ENCODE measurements at regions not wholly inside any gene's neighbourhood (a gene's known extent, or its start where the extent isn't known, plus 50 kb on each side); places are given as distances from the start of the nearest gene placed in this dataset.

GRCh38 chr17:6276711-6277110, 158.2 kb downstream of the AIPL1 start (continued):
- TF ChIP-seq, protein P1, sequence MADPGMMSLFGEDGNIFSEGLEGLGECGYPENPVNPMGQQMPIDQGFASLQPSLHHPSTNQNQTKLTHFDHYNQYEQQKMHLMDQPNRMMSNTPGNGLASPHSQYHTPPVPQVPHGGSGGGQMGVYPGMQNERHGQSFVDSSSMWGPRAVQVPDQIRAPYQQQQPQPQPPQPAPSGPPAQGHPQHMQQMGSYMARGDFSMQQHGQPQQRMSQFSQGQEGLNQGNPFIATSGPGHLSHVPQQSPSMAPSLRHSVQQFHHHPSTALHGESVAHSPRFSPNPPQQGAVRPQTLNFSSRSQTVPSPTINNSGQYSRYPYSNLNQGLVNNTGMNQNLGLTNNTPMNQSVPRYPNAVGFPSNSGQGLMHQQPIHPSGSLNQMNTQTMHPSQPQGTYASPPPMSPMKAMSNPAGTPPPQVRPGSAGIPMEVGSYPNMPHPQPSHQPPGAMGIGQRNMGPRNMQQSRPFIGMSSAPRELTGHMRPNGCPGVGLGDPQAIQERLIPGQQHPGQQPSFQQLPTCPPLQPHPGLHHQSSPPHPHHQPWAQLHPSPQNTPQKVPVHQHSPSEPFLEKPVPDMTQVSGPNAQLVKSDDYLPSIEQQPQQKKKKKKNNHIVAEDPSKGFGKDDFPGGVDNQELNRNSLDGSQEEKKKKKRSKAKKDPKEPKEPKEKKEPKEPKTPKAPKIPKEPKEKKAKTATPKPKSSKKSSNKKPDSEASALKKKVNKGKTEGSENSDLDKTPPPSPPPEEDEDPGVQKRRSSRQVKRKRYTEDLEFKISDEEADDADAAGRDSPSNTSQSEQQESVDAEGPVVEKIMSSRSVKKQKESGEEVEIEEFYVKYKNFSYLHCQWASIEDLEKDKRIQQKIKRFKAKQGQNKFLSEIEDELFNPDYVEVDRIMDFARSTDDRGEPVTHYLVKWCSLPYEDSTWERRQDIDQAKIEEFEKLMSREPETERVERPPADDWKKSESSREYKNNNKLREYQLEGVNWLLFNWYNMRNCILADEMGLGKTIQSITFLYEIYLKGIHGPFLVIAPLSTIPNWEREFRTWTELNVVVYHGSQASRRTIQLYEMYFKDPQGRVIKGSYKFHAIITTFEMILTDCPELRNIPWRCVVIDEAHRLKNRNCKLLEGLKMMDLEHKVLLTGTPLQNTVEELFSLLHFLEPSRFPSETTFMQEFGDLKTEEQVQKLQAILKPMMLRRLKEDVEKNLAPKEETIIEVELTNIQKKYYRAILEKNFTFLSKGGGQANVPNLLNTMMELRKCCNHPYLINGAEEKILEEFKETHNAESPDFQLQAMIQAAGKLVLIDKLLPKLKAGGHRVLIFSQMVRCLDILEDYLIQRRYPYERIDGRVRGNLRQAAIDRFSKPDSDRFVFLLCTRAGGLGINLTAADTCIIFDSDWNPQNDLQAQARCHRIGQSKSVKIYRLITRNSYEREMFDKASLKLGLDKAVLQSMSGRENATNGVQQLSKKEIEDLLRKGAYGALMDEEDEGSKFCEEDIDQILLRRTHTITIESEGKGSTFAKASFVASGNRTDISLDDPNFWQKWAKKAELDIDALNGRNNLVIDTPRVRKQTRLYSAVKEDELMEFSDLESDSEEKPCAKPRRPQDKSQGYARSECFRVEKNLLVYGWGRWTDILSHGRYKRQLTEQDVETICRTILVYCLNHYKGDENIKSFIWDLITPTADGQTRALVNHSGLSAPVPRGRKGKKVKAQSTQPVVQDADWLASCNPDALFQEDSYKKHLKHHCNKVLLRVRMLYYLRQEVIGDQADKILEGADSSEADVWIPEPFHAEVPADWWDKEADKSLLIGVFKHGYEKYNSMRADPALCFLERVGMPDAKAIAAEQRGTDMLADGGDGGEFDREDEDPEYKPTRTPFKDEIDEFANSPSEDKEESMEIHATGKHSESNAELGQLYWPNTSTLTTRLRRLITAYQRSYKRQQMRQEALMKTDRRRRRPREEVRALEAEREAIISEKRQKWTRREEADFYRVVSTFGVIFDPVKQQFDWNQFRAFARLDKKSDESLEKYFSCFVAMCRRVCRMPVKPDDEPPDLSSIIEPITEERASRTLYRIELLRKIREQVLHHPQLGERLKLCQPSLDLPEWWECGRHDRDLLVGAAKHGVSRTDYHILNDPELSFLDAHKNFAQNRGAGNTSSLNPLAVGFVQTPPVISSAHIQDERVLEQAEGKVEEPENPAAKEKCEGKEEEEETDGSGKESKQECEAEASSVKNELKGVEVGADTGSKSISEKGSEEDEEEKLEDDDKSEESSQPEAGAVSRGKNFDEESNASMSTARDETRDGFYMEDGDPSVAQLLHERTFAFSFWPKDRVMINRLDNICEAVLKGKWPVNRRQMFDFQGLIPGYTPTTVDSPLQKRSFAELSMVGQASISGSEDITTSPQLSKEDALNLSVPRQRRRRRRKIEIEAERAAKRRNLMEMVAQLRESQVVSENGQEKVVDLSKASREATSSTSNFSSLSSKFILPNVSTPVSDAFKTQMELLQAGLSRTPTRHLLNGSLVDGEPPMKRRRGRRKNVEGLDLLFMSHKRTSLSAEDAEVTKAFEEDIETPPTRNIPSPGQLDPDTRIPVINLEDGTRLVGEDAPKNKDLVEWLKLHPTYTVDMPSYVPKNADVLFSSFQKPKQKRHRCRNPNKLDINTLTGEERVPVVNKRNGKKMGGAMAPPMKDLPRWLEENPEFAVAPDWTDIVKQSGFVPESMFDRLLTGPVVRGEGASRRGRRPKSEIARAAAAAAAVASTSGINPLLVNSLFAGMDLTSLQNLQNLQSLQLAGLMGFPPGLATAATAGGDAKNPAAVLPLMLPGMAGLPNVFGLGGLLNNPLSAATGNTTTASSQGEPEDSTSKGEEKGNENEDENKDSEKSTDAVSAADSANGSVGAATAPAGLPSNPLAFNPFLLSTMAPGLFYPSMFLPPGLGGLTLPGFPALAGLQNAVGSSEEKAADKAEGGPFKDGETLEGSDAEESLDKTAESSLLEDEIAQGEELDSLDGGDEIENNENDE (IDR thresholded peaks at IDR 0.05; ENCODE audit: insufficient replicate concordance, low read length) = no peak
- peak; percentile 59 to 69 for TF ChIP-seq RAD21 (IDR thresholded peaks at IDR 0.05 in 1 of 2, conservative IDR thresholded peaks at IDR 0.05 in 1 of 2; ENCODE audit: low read depth in 2 of 2, low read length in 2 of 2)

All from H1 (cell line).